ENCODE measurements at regions not wholly inside any gene's neighbourhood (a gene's known extent, or its start where the extent isn't known, plus 50 kb on each side); places are given as distances from the start of the nearest gene placed in this dataset.

- TF ChIP-seq, protein P1, sequence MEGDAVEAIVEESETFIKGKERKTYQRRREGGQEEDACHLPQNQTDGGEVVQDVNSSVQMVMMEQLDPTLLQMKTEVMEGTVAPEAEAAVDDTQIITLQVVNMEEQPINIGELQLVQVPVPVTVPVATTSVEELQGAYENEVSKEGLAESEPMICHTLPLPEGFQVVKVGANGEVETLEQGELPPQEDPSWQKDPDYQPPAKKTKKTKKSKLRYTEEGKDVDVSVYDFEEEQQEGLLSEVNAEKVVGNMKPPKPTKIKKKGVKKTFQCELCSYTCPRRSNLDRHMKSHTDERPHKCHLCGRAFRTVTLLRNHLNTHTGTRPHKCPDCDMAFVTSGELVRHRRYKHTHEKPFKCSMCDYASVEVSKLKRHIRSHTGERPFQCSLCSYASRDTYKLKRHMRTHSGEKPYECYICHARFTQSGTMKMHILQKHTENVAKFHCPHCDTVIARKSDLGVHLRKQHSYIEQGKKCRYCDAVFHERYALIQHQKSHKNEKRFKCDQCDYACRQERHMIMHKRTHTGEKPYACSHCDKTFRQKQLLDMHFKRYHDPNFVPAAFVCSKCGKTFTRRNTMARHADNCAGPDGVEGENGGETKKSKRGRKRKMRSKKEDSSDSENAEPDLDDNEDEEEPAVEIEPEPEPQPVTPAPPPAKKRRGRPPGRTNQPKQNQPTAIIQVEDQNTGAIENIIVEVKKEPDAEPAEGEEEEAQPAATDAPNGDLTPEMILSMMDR (conservative IDR thresholded peaks at IDR 0.05; ENCODE audit: low read length), result no peak
- TF ChIP-seq EZH2phosphoT487 (IDR thresholded peaks at IDR 0.05; ENCODE audit: borderline replicate concordance, low read depth, low read length), result no peak
These were observed 96.7 kb upstream of the TMPRSS2 start for GRCh38 chr21:41604583-41605041.
